GM12878 (cell line): ENCODE measurements at regions not wholly inside any gene's neighbourhood (a gene's known extent, or its start where the extent isn't known, plus 50 kb on each side); places are given as distances from the start of the nearest gene placed in this dataset.

ENCODE experiments used
- ATAC-seq: fragments of 200-7000 bp; cut with Tn5 transposase; 3 replicates; pipeline ENCODE4 v1.9.1; 2020; ENCODE audit warnings: mild to moderate bottlenecking, moderate library complexity
- BruUV-seq: library from RNA; stranded (reverse); fragments of 400-500 nt; replicated peaks from 2 replicates; lab custom pipeline; 2021; lab: Mats Ljungman, UMichigan
- CTCF ChIA-PET: fragments of 300-600 bp; sonication (Branson Sonifier 250); formaldehyde crosslinking; extraction: SDS; loops from one replicate; lab custom pipeline; 2021; ENCODE audit warnings: inconsistent platforms; lab: Yijun Ruan, JAX
- POLR2A ChIA-PET: fragments of 350-600 bp; formaldehyde crosslinking; extraction: SDS; loops from one replicate; lab custom pipeline; 2021; ENCODE audit warnings: inconsistent platforms; lab: Charles Lee
- RAD21 ChIA-PET: fragments of 300-600 bp; sonication (Branson Sonifier 250); formaldehyde crosslinking; loops from one replicate; lab custom pipeline; 2023; ENCODE audit warnings: antibody characterized with exemption; ENCODE audit not compliant: unreplicated experiment; lab: Charles Lee
- SMC1A ChIA-PET: fragments of 300-600 bp; sonication (Branson Sonifier 250); formaldehyde crosslinking; loops from one replicate; lab custom pipeline; 2023; ENCODE audit not compliant: unreplicated experiment, uncharacterized antibody; lab: Charles Lee
- DNase-seq: peaks from one replicate; pipeline ENCODE4 v3.0.0-alpha.2; 2011; ENCODE audit warnings: low read depth, low spot score
- FAIRE-seq: peaks from 3 replicates; lab custom pipeline; 2011; peaks lifted over from hg19 to GRCh38; lab: Jason Lieb, UNC
- H2AFZ ChIP-seq: 2 replicates; pipeline ENCODE4 v1.6.0; 2011; ENCODE audit warnings: low read depth, low read length, control low read depth; ENCODE audit not compliant: control insufficient read depth
- H3K27ac ChIP-seq: 2 replicates; pipeline ENCODE4 v1.5.1; 2011; ENCODE audit warnings: control low read depth; ENCODE audit not compliant: control insufficient read depth, insufficient read depth
- H3K27me3 ChIP-seq, 2 experiments: replicated peaks in 1 of 2; 2 replicates each; pipeline versions ENCODE4 v1.6.0 to v1.6.1; 2011; ENCODE audit warnings: low read length in 1 of 2; ENCODE audit not compliant: control insufficient read depth in 2 of 2, insufficient read depth in 2 of 2
- H3K36me3 ChIP-seq, 2 experiments: 2 replicates each; pipeline ENCODE4 v1.5.1; 2011; ENCODE audit warnings: low read length in 1 of 2; ENCODE audit not compliant: control insufficient read depth in 2 of 2, insufficient read depth in 2 of 2
- H3K4me1 ChIP-seq: 2 replicates; pipeline ENCODE4 v1.6.1; 2011; ENCODE audit warnings: mild to moderate bottlenecking, low read length, moderate library complexity, mixed read lengths; ENCODE audit not compliant: control insufficient read depth, insufficient read depth
- H3K4me2 ChIP-seq: 2 replicates; pipeline ENCODE4 v1.6.0; 2011; ENCODE audit warnings: control low read depth; ENCODE audit not compliant: control insufficient read depth, insufficient read depth
- H3K4me3 ChIP-seq: fragments of 200-600 bp; sonication (generic); 2 replicates; pipeline ENCODE4 v1.5.1; 2016
- H3K79me2 ChIP-seq: 2 replicates; pipeline ENCODE4 v1.6.0; 2011; ENCODE audit warnings: low read length; ENCODE audit not compliant: control insufficient read depth, insufficient read depth
- H3K9ac ChIP-seq: 2 replicates; pipeline ENCODE4 v1.8.0; 2011; ENCODE audit warnings: low read length, control low read depth, mixed read lengths; ENCODE audit not compliant: control insufficient read depth, insufficient read depth
- H3K9me3 ChIP-seq: replicated peaks from 3 replicates; pipeline ENCODE4 v1.5.1; 2011; ENCODE audit warnings: mild to moderate bottlenecking, low read length; ENCODE audit not compliant: control insufficient read depth, insufficient read depth
- H4K20me1 ChIP-seq: 2 replicates; pipeline ENCODE4 v1.6.0; 2011; ENCODE audit not compliant: control insufficient read depth, insufficient read depth
- CEBPB ChIP-seq, 2 experiments: fragments of 150-350 bp in 1 of 2; IDR thresholded peaks; 2 replicates each; pipeline ENCODE4 v1.6.1; 2012 to 2014; ENCODE audit warnings: low read depth in 2 of 2, low read length in 2 of 2, borderline replicate concordance in 1 of 2, inconsistent platforms in 1 of 2
- DPF2 ChIP-seq: fragments of 450-650 bp; IDR thresholded peaks from 2 replicates; pipeline ENCODE4 v1.6.1; 2017; ENCODE audit warnings: mild to moderate bottlenecking
- FOS ChIP-seq: IDR thresholded peaks from 3 replicates; pipeline ENCODE4 v1.6.1; 2011; ENCODE audit warnings: borderline replicate concordance; ENCODE audit not compliant: insufficient read length; ENCODE audit errors: extremely low read depth
- IKZF1 ChIP-seq: fragments of 450-650 bp; conservative IDR thresholded peaks from 2 replicates; pipeline ENCODE4 v1.6.1; 2017; ENCODE audit warnings: antibody characterized with exemption, mild to moderate bottlenecking
- POLR2A ChIP-seq: IDR thresholded peaks from 2 replicates; pipeline ENCODE4 v1.6.1; 2011; ENCODE audit warnings: low read depth, mild to moderate bottlenecking, low read length
- POLR2AphosphoS2 ChIP-seq: IDR thresholded peaks from 2 replicates; pipeline ENCODE4 v1.6.1; 2011; ENCODE audit warnings: low read depth, mild to moderate bottlenecking, low read length, improper control_type of control experiment, moderate library complexity
- POLR2AphosphoS5 ChIP-seq: IDR thresholded peaks from 2 replicates; pipeline ENCODE4 v1.6.1; 2011; ENCODE audit warnings: mild to moderate bottlenecking, low read length, inconsistent platforms
- RELA ChIP-seq: fragments of 450-650 bp; IDR thresholded peaks from 2 replicates; pipeline ENCODE4 v1.8.0; 2014; ENCODE audit warnings: borderline replicate concordance; ENCODE audit not compliant: partially characterized antibody
- RUNX3 ChIP-seq: IDR thresholded peaks from 2 replicates; pipeline ENCODE4 v1.6.1; 2012; ENCODE audit warnings: low read length, inconsistent platforms
- SMAD5 ChIP-seq: IDR thresholded peaks from 2 replicates; pipeline ENCODE4 v1.6.1; 2016; ENCODE audit warnings: antibody characterized with exemption, low read depth
- TCF12 ChIP-seq: IDR thresholded peaks from 2 replicates; pipeline ENCODE4 v1.6.1; 2011; ENCODE audit warnings: low read depth, mild to moderate bottlenecking, low read length
- TCF3 ChIP-seq: IDR thresholded peaks from 2 replicates; pipeline ENCODE4 v1.6.1; 2012; ENCODE audit warnings: low read depth, mild to moderate bottlenecking, low read length, borderline replicate concordance; ENCODE audit not compliant: insufficient read depth
- YBX1 ChIP-seq: fragments of 450-650 bp; IDR thresholded peaks from 2 replicates; pipeline ENCODE4 v1.6.1; 2016; ENCODE audit warnings: antibody characterized with exemption
- ZNF592 ChIP-seq: fragments of 450-650 bp; IDR thresholded peaks from 2 replicates; pipeline ENCODE4 v1.6.1; 2017; ENCODE audit warnings: mild to moderate bottlenecking, moderate library complexity
- ZZZ3 ChIP-seq: IDR thresholded peaks from 2 replicates; pipeline ENCODE4 v1.6.1; 2011; ENCODE audit warnings: low read depth; ENCODE audit not compliant: control insufficient read depth, insufficient read length
- WGBS: methylation state at CpG from one replicate; pipeline ENCODE4 v1.1.6; 2016; ENCODE audit warnings: low lambda C conversion rate; ENCODE audit not compliant: insufficient replicate concordance, insufficient coverage; ENCODE audit errors: missing lambda C conversion rate; 5-methylcytosine and 5-hydroxymethylcytosine counted together
- in situ Hi-C: fragments of 300-500 bp; cut with MboI; formaldehyde crosslinking; loops from 9 replicates; pipeline ENCODE4 v1.14.3; 2018; ENCODE audit warnings: mixed read lengths
- intact Hi-C: fragments of 100-400 bp; cut with micrococcal nuclease; formaldehyde crosslinking; loops from one replicate; pipeline ENCODE4 v1.14.2; 2022; ENCODE audit not compliant: unreplicated experiment
- TF ChIP-seq, protein P1 (sequence below): IDR thresholded peaks from 2 replicates; pipeline ENCODE4 v1.6.1; 2011; ENCODE audit warnings: low read depth, mild to moderate bottlenecking, low read length, moderate library complexity, borderline replicate concordance; ENCODE audit errors: extremely low read depth

DNA sequence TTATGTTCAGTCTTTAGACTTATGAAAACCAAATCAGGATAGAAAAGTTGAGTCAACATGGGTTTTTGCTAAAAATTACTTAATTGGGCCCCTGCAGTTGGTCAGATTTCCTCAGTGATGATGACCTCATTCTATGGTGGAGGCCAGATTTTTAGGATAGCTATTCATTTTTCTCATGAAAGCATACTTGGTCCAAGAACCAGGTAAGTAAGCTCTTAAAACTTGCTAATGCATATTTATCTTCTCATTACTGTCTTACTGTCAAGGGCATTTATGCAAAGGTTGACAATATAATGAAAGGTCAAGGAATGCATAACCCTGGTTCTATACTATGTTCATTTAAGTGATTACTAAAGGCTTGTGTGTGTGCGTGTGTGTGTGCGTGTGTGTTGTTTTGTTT, 650.6 kb downstream of the SATB2 start:
- no peak overlapping the region for H2AFZ ChIP-seq
- ATAC-seq (no peak), DNase-seq (no peak), FAIRE-seq (peak; percentile 7)
- no peaks in the 10 kb centered on the region for H3K79me2 ChIP-seq
- no peaks in the 10 kb centered on the region for H3K4me1 ChIP-seq
- TF ChIP-seq POLR2AphosphoS5 (no peak), ZZZ3 (no peak), CEBPB (IDR thresholded peaks at IDR 0.05; ENCODE audit: borderline replicate concordance in 1 of 2, low read depth in 2 of 2, low read length in 2 of 2) (no peak)
- POLR2A ChIA-PET: no interaction called here
- no peak overlapping the region for H3K27ac ChIP-seq
- no peak overlapping the region for H3K9ac ChIP-seq
- no peaks in the 10 kb centered on the region for H4K20me1 ChIP-seq
- H3K27me3 ChIP-seq: no peaks in the 10 kb centered on the region
- in situ Hi-C loops: no loop called here
- RAD21 ChIA-PET: no interaction called here
- no peaks in the 10 kb centered on the region for H3K36me3 ChIP-seq
- 86% methylated on average over 2 of the region's 2 CpGs for WGBS
- intact Hi-C loops: no loop called here
- CTCF ChIA-PET: interaction anchor here (0.7 to 0.9 kb wide), 2 partner anchors 13 to 35 kb away, joined by 3 read pairs; no protein-coding TSS in a partner anchor
- no peaks in the 10 kb centered on the region for H3K9me3 ChIP-seq
- no peak overlapping the region for H3K4me2 ChIP-seq
- no TSS peak for BruUV-seq
- no peak overlapping the region for H3K4me3 ChIP-seq
- SMC1A ChIA-PET: interaction anchor here (1.1 to 7.2 kb wide), 3 partner anchors 15 to 41 kb away, joined by 4 to 54 read pairs (median 5); no protein-coding TSS in a partner anchor

DNA sequence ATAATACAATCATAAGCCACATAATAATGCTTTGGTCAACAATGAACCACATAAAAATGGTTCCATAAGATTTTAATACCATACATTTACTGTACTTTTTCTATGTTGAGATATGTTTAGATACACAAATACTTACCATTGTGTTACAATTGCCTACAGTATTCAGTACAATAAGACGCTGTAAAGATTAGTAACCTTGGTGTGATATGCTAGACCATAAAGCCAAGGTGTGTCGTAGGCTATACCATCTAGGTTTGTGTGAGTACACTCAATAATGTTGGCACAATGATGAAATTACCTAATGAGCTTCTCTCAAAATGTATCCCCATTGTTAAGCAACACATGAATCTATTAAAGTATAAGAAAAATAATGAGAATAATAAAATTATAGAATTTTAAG, 662.3 kb downstream of the SATB2 start:
- DNase-seq (no peak), ATAC-seq (no peak), FAIRE-seq (no peak)
- intact Hi-C loops (no loop called here), in situ Hi-C loops (no loop called here)
- Histone ChIP-seq H3K27ac (no peak overlapping the region), H3K4me1 (no peaks in the 10 kb centered on the region), H3K4me2 (no peak overlapping the region), H3K27me3 (no peaks in the 10 kb centered on the region), H3K9me3 (no peaks in the 10 kb centered on the region), H3K79me2 (no peaks in the 10 kb centered on the region), H3K36me3 (no peaks in the 10 kb centered on the region), H4K20me1 (no peaks in the 10 kb centered on the region), H3K9ac (no peak overlapping the region), H2AFZ (no peak overlapping the region), H3K4me3 (no peak overlapping the region)
- RAD21 ChIA-PET: no interaction called here
- BruUV-seq: no TSS peak
- CTCF ChIA-PET: no interaction called here
- POLR2A ChIA-PET: no interaction called here
- SMC1A ChIA-PET: interaction anchor here (1.0 to 8.8 kb wide), 6 partner anchors 11 to 138 kb away, joined by 3 to 54 read pairs (median 6); no protein-coding TSS in a partner anchor
- 20% methylated on average over 2 of the region's 2 CpGs for WGBS
- TF ChIP-seq TCF3: no peak
- no peak for TF ChIP-seq POLR2A
- TF ChIP-seq YBX1: no peak
- TF ChIP-seq, protein P1, sequence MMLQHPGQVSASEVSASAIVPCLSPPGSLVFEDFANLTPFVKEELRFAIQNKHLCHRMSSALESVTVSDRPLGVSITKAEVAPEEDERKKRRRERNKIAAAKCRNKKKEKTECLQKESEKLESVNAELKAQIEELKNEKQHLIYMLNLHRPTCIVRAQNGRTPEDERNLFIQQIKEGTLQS: no peak
- TF ChIP-seq RELA: no peak
- no peak for TF ChIP-seq RUNX3
- TF ChIP-seq ZNF592: no peak
- no peak for TF ChIP-seq DPF2
- no peak for TF ChIP-seq SMAD5
- TF ChIP-seq IKZF1: no peak
- no peak for TF ChIP-seq TCF12
- TF ChIP-seq FOS: no peak
- TF ChIP-seq POLR2AphosphoS2: no peak
